Sigmoid colon (tissue), 4 donors: ENCODE measurements at regions not wholly inside any gene's neighbourhood (a gene's known extent, or its start where the extent isn't known, plus 50 kb on each side); places are given as distances from the start of the nearest gene placed in this dataset.

Source experiments
- CTCF ChIP-seq, 4 experiments: fragments of 450-650 bp in 3 of 4; fragments of 200-600 bp in 1 of 4; IDR thresholded peaks; one replicate each; pipeline ENCODE4 v1.5.1; 2016 to 2019; ENCODE audit warnings: antibody characterized with exemption in 4 of 4, mild to moderate bottlenecking in 3 of 4, moderate library complexity in 2 of 4
- EP300 ChIP-seq, 4 donors: sonication (generic); formaldehyde crosslinking; IDR thresholded peaks; one replicate each; pipeline ENCODE4 v1.6.1; 2017; ENCODE audit warnings: antibody characterized with exemption in 4 of 4
- POLR2A ChIP-seq, 2 donors: fragments of 450-650 bp; IDR thresholded peaks; one replicate each; pipeline ENCODE4 v1.6.1; 2016; ENCODE audit warnings: antibody characterized with exemption in 2 of 2, mild to moderate bottlenecking in 2 of 2, moderate library complexity in 2 of 2
- POLR2AphosphoS5 ChIP-seq, 4 donors: sonication (generic); formaldehyde crosslinking; IDR thresholded peaks; one replicate each; pipeline ENCODE4 v1.6.1; 2017; ENCODE audit warnings: antibody characterized with exemption in 4 of 4

GRCh38 chr18:30469091-30469490 lies 573.5 kb downstream of the DSC3 start:
- TF ChIP-seq CTCF (IDR thresholded peaks at IDR 0.05) (no peak), POLR2A (IDR thresholded peaks at IDR 0.05) (no peak), POLR2AphosphoS5 (IDR thresholded peaks at IDR 0.05) (no peak), EP300 (IDR thresholded peaks at IDR 0.05) (no peak)
